ENCODE measurements at regions not wholly inside any gene's neighbourhood (a gene's known extent, or its start where the extent isn't known, plus 50 kb on each side); places are given as distances from the start of the nearest gene placed in this dataset.

- Histone ChIP-seq H3K9me3 (ENCODE audit: insufficient read depth, low read depth) (no peaks in the 10 kb centered on the region), H2AFZ (no peak overlapping the region), H3K4me2 (no peak overlapping the region), H3K36me3 (ENCODE audit: low read depth) (no peaks in the 10 kb centered on the region), H3K4me3 (no peak overlapping the region), H4K20me1 (ENCODE audit: insufficient read depth) (no peaks in the 10 kb centered on the region), H3K27ac (no peak overlapping the region), H3K4me1 (replicated peaks; ENCODE audit: insufficient read depth) (no peaks in the 10 kb centered on the region), H3K27me3 (ENCODE audit: insufficient read depth, low read depth) (no peaks in the 10 kb centered on the region), H3K9me2 (ENCODE audit: insufficient read depth) (no peaks in the 10 kb centered on the region), H3F3A (ENCODE audit: insufficient read depth, low read depth) (no peaks in the 10 kb centered on the region), H3K79me2 (ENCODE audit: low read depth) (no peaks in the 10 kb centered on the region)
- intact Hi-C loops (cut with micrococcal nuclease; ENCODE audit: unreplicated experiment), result no loop called here
- TF ChIP-seq EZH2 (IDR thresholded peaks at IDR 0.05; ENCODE audit: low read depth), result no peak
- TF ChIP-seq CTCF (conservative IDR thresholded peaks at IDR 0.05), result no peak
- no peak for DNase-seq
- no TSS peak for BruUV-seq (replicated peaks)
- ChIA-PET CTCF (no interaction called here), POLR2A (ENCODE audit: unreplicated experiment) (no interaction called here)
These were observed 110.4 kb upstream of the CREB1 start for GRCh38 chr2:207419331-207419730.

DNA sequence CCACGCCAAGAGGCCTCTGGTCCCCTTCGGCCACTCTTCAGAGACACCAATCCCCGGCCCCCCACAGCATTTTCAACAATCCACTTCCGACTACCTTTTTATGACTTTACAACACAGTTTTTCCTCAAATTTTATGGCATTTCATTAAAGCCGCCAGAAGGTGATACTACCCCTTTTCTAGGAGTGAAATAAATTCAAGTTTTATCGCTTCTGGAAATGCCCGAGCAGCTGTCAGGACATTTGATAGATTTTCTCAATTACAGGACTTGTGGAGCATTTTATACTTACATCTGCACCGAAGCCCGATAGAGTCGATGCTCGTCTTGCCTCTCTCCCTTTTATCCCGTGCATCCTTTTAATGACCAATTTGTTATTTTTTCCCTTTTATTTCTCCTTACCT, 108.1 kb upstream of the CREB1 start:
- Histone ChIP-seq H3K27me3 (ENCODE audit: insufficient read depth, low read depth) (no peaks in the 10 kb centered on the region), H3K9me3 (ENCODE audit: insufficient read depth, low read depth) (no peaks in the 10 kb centered on the region), H3K9me2 (ENCODE audit: insufficient read depth) (no peaks in the 10 kb centered on the region), H3K4me2 (no peak overlapping the region), H3K27ac (no peak overlapping the region), H3K4me3 (no peak overlapping the region), H3K79me2 (ENCODE audit: low read depth) (no peaks in the 10 kb centered on the region), H4K20me1 (ENCODE audit: insufficient read depth) (no peaks in the 10 kb centered on the region), H2AFZ (no peak overlapping the region), H3K36me3 (ENCODE audit: low read depth) (no peaks in the 10 kb centered on the region), H3F3A (ENCODE audit: insufficient read depth, low read depth) (no peaks in the 10 kb centered on the region), H3K4me1 (replicated peaks; ENCODE audit: insufficient read depth) (no peaks in the 10 kb centered on the region)
- no TSS peak for BruUV-seq (replicated peaks)
- CTCF ChIA-PET, result no interaction called here
- POLR2A ChIA-PET (ENCODE audit: unreplicated experiment), result no interaction called here
- no peak for TF ChIP-seq EZH2 (IDR thresholded peaks at IDR 0.05; ENCODE audit: low read depth)
- no peak for TF ChIP-seq CTCF (conservative IDR thresholded peaks at IDR 0.05)
- intact Hi-C loops (cut with micrococcal nuclease; ENCODE audit: unreplicated experiment), result no loop called here
- no peak for DNase-seq

GRCh38 chr2:207422380-207422779, 107.4 kb upstream of the CREB1 start:
- H3K27ac ChIP-seq, result no peak overlapping the region
- intact Hi-C loops (cut with micrococcal nuclease; ENCODE audit: unreplicated experiment), result no loop called here
- ChIA-PET POLR2A (ENCODE audit: unreplicated experiment) (no interaction called here), CTCF (no interaction called here)
- no peak for TF ChIP-seq CTCF (conservative IDR thresholded peaks at IDR 0.05)
- H4K20me1 ChIP-seq (ENCODE audit: insufficient read depth), result no peaks in the 10 kb centered on the region
- H2AFZ ChIP-seq, result no peak overlapping the region
- H3K4me1 ChIP-seq (replicated peaks; ENCODE audit: insufficient read depth), result no peaks in the 10 kb centered on the region
- no peak overlapping the region for H3K4me3 ChIP-seq
- no peak overlapping the region for H3K4me2 ChIP-seq
- H3K36me3 ChIP-seq (ENCODE audit: low read depth), result no peaks in the 10 kb centered on the region
- no peaks in the 10 kb centered on the region for H3K79me2 ChIP-seq (ENCODE audit: low read depth)
- no peak for DNase-seq
- H3K27me3 ChIP-seq (ENCODE audit: insufficient read depth, low read depth), result no peaks in the 10 kb centered on the region
- no peaks in the 10 kb centered on the region for H3F3A ChIP-seq (ENCODE audit: insufficient read depth, low read depth)
- no peaks in the 10 kb centered on the region for H3K9me2 ChIP-seq (ENCODE audit: insufficient read depth)
- H3K9me3 ChIP-seq (ENCODE audit: insufficient read depth, low read depth), result no peaks in the 10 kb centered on the region
- BruUV-seq (replicated peaks), result no TSS peak

All from PC-9 (cell line).